Sigmoid colon (tissue), 6 donors: ENCODE measurements at regions not wholly inside any gene's neighbourhood (a gene's known extent, or its start where the extent isn't known, plus 50 kb on each side); places are given as distances from the start of the nearest gene placed in this dataset.
"Not testable (repeated sequence)": the region's sequence is repeated elsewhere in the genome, so short reads cannot be mapped to it uniquely, and the experiment has no call there.

Source experiments
- DNase-seq: peaks from one replicate; pipeline ENCODE4 v3.0.0-alpha.2; 2019
- H3K27ac ChIP-seq, 4 donors: fragments of 200-600 bp; sonication (generic); one replicate each; pipeline ENCODE4 v1.5.1; 2016 to 2019; ENCODE audit warnings: mild to moderate bottlenecking in 1 of 4
- H3K27me3 ChIP-seq, 3 donors: fragments of 200-600 bp; sonication (generic); one replicate each; pipeline ENCODE4 v1.5.1; 2019; ENCODE audit warnings: mild to moderate bottlenecking in 1 of 3
- H3K36me3 ChIP-seq, 4 donors: fragments of 200-600 bp; sonication (generic); one replicate each; pipeline ENCODE4 v1.5.1; 2016 to 2019
- H3K4me1 ChIP-seq, 4 donors: fragments of 200-600 bp; sonication (generic); one replicate each; pipeline ENCODE4 v1.5.1; 2017 to 2019
- H3K4me3 ChIP-seq, 4 donors: fragments of 200-600 bp; sonication (generic); one replicate each; pipeline ENCODE4 v1.5.1; 2017 to 2019; ENCODE audit warnings: mild to moderate bottlenecking in 2 of 4, moderate library complexity in 1 of 4
- H3K9me3 ChIP-seq, 4 donors: fragments of 200-600 bp in 3 of 4; sonication (generic) in 3 of 4; one replicate each; pipeline versions ENCODE4 v1.5.1 to v1.6.1; 2013 to 2019
- CTCF ChIP-seq, 4 experiments: fragments of 450-650 bp in 3 of 4; fragments of 200-600 bp in 1 of 4; IDR thresholded peaks; one replicate each; pipeline ENCODE4 v1.5.1; 2016 to 2019; ENCODE audit warnings: antibody characterized with exemption in 4 of 4, mild to moderate bottlenecking in 3 of 4, moderate library complexity in 2 of 4
- EP300 ChIP-seq, 4 donors: sonication (generic); formaldehyde crosslinking; IDR thresholded peaks; one replicate each; pipeline ENCODE4 v1.6.1; 2017; ENCODE audit warnings: antibody characterized with exemption in 4 of 4
- POLR2A ChIP-seq, 2 donors: fragments of 450-650 bp; IDR thresholded peaks; one replicate each; pipeline ENCODE4 v1.6.1; 2016; ENCODE audit warnings: antibody characterized with exemption in 2 of 2, mild to moderate bottlenecking in 2 of 2, moderate library complexity in 2 of 2
- POLR2AphosphoS5 ChIP-seq, 4 donors: sonication (generic); formaldehyde crosslinking; IDR thresholded peaks; one replicate each; pipeline ENCODE4 v1.6.1; 2017; ENCODE audit warnings: antibody characterized with exemption in 4 of 4
- WGBS, 2 donors: extraction: QIAGEN DNeasy Blood & Tissue Kit; methylation state at CpG; one replicate each; pipeline ENCODE4 v1.1.7; 2013; 5-methylcytosine and 5-hydroxymethylcytosine counted together
- intact Hi-C: fragments of 100-400 bp; cut with DNase I; formaldehyde crosslinking; loops from one replicate; pipeline ENCODE4 v1.15.1; 2023
- donor health status: healthy with polysubstance abuse.
- donor health status: healthy.

DNA sequence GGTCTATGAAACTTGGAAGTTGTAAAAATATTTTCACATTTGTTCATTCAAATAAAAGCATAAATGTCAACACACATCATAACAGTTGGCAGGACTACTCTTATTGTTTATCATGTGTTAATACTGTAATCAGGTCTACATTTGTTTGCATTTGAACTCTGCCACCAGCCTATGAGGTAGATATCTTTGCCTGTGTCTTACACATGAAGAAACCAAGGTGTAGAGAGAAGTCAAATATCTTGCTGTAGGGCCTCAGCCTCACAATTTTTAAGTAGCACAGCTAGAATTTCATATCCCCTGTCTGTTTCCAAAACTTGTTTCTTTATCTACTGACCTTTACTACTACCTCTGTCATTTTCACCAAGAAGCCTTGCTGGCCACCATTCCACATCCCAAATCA is 161.9 kb downstream of the ZIC4 start:
- Histone ChIP-seq H3K4me1 (no peaks in the 10 kb centered on the region), H3K36me3 (no peaks in the 10 kb centered on the region), H3K27ac (no peak overlapping the region), H3K27me3 (no peaks in the 10 kb centered on the region), H3K9me3 (no peaks in the 10 kb centered on the region), H3K4me3 (no peak overlapping the region)
- no peak for TF ChIP-seq CTCF (IDR thresholded peaks at IDR 0.05)
- TF ChIP-seq EP300 (IDR thresholded peaks at IDR 0.05), result no peak
- no peak for TF ChIP-seq POLR2AphosphoS5 (IDR thresholded peaks at IDR 0.05)
- TF ChIP-seq POLR2A (IDR thresholded peaks at IDR 0.05), result no peak
- DNase-seq, result no peak
- intact Hi-C loops, result no loop called here

- 87 to 93% methylated on average over 1 of the region's 1 CpG for WGBS, 2 donors
- DNase-seq, result no peak
- Histone ChIP-seq H3K4me3 (no peak overlapping the region), H3K27me3 (no peaks in the 10 kb centered on the region), H3K4me1 (no peaks in the 10 kb centered on the region), H3K36me3 (no peaks in the 10 kb centered on the region), H3K9me3 (no peaks in the 10 kb centered on the region), H3K27ac (no peak overlapping the region)
- TF ChIP-seq POLR2AphosphoS5 (IDR thresholded peaks at IDR 0.05), result no peak
- no peak for TF ChIP-seq EP300 (IDR thresholded peaks at IDR 0.05)
- no peak for TF ChIP-seq POLR2A (IDR thresholded peaks at IDR 0.05)
- no peak for TF ChIP-seq CTCF (IDR thresholded peaks at IDR 0.05)
- intact Hi-C loops, result no loop called here
These were observed 165.8 kb downstream of the ZIC4 start for GRCh38 chr3:147240581-147240980.

- H3K36me3 ChIP-seq, result no peaks in the 10 kb centered on the region
- WGBS, 2 donors, result 61 to 71% methylated on average over 4 of the region's 4 CpGs
- no peak for TF ChIP-seq EP300 (IDR thresholded peaks at IDR 0.05)
- no peaks in the 10 kb centered on the region for H3K9me3 ChIP-seq
- no peaks in the 10 kb centered on the region for H3K27me3 ChIP-seq
- no peak for DNase-seq
- no peak overlapping the region for H3K4me3 ChIP-seq
- H3K27ac ChIP-seq, result no peak overlapping the region
- intact Hi-C loops, result no loop called here
- no peaks in the 10 kb centered on the region for H3K4me1 ChIP-seq
These were observed 168.4 kb downstream of the ZIC4 start for GRCh38 chr3:147237991-147238390.

DNA sequence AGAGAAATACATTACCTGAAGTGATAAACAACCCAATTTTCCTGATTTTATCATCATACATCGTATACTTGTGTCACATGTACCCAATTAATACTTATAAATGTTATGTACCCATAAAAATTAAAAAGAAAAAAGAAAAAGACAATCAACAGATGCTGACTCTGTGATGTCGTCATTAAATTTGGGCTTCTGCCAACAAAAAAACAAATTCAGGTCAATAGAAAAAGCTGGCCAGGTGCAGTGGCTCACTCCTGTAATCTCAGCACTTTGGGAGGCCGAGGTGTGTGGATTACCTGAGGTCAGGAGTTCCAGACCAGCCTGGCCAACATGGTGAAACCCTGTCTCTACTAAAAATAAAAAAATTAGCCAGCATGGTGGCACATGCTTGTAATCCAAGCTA is 174.4 kb downstream of the ZIC4 start:
- DNase-seq, H3K4me3 ChIP-seq, H3K36me3 ChIP-seq, H3K27ac ChIP-seq, H3K27me3 ChIP-seq, H3K9me3 ChIP-seq, intact Hi-C loops, H3K4me1 ChIP-seq: not testable (repeated sequence)
- WGBS, 2 donors, result 53 to 58% methylated on average over 3 of the region's 3 CpGs

- H3K9me3 ChIP-seq, result no peaks in the 10 kb centered on the region
- H3K4me1 ChIP-seq, result no peaks in the 10 kb centered on the region
- TF ChIP-seq EP300 (IDR thresholded peaks at IDR 0.05) (no peak), POLR2AphosphoS5 (IDR thresholded peaks at IDR 0.05) (no peak), POLR2A (IDR thresholded peaks at IDR 0.05) (no peak), CTCF (IDR thresholded peaks at IDR 0.05) (no peak)
- intact Hi-C loops, result no loop called here
- 94% methylated on average over 2 of the region's 2 CpGs for WGBS, 2 donors
- H3K27ac ChIP-seq, result no peak overlapping the region
- no peak overlapping the region for H3K4me3 ChIP-seq
- no peaks in the 10 kb centered on the region for H3K27me3 ChIP-seq
- DNase-seq, result no peak
- no peaks in the 10 kb centered on the region for H3K36me3 ChIP-seq
These were observed 175.2 kb downstream of the ZIC4 start for GRCh38 chr3:147231111-147231510.

DNA sequence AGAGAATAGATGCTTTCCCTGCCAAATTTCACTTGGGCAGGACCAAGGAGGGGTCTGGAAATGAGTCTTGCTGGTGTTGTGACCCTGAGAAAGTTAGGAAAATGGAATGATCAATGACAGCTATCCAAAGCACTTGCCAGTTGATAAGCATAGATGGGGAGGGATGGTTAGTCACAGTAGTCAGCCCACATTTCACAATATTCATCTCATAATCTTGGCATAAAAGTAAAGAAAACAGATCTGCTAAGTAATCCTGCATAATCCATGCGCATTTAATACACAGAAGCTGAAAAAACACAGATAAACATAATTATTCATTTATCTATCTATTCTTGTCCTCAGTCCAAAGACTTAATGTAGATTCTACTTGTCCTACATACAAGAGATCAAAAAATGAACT is 184.1 kb downstream of the ZIC4 start:
- WGBS, 2 donors, result 72 to 86% methylated on average over 1 of the region's 1 CpG
- H3K4me3 ChIP-seq, result no peak overlapping the region
- H3K4me1 ChIP-seq, result no peaks in the 10 kb centered on the region
- no peaks in the 10 kb centered on the region for H3K36me3 ChIP-seq
- no peak for TF ChIP-seq EP300 (IDR thresholded peaks at IDR 0.05)
- intact Hi-C loops, result no loop called here
- no peaks in the 10 kb centered on the region for H3K9me3 ChIP-seq
- no peaks in the 10 kb centered on the region for H3K27me3 ChIP-seq
- no peak overlapping the region for H3K27ac ChIP-seq
- no peak for DNase-seq
